HepG2 (cell line): ENCODE measurements at regions not wholly inside any gene's neighbourhood (a gene's known extent, or its start where the extent isn't known, plus 50 kb on each side); places are given as distances from the start of the nearest gene placed in this dataset.

ENCODE experiments used
- ATAC-seq: fragments of 200-7000 bp; cut with Tn5 transposase; 3 replicates; pipeline ENCODE4 v1.9.1; 2020; ENCODE audit warnings: mild to moderate bottlenecking, moderate library complexity
- BruUV-seq: library from RNA; stranded (reverse); fragments of 400-500 nt; replicated peaks from 2 replicates; lab custom pipeline; 2021; lab: Mats Ljungman, UMichigan
- CTCF ChIA-PET: fragments of 300-600 bp; formaldehyde crosslinking; extraction: SDS; loops from one replicate; lab custom pipeline; 2021; ENCODE audit warnings: low total read pairs, inconsistent platforms, low intra/inter-chr PET ratio; lab: Yijun Ruan, JAX
- POLR2A ChIA-PET: fragments of 350-600 bp; sonication (Branson Sonifier 250); formaldehyde crosslinking; loops from one replicate; lab custom pipeline; 2020; ENCODE audit warnings: antibody characterized with exemption, inconsistent platforms; lab: Yijun Ruan, JAX
- DNase-seq: peaks from one replicate; pipeline ENCODE4 v3.0.0-alpha.2; 2015; ENCODE audit warnings: low spot score
- FAIRE-seq: peaks from 3 replicates; lab custom pipeline; 2011; peaks lifted over from hg19 to GRCh38; lab: Jason Lieb, UNC
- H2AFZ ChIP-seq: one replicate; pipeline ENCODE4 v1.6.1; 2011; ENCODE audit warnings: low read length, inconsistent platforms
- H3K27ac ChIP-seq: fragments of 300-600 bp; 3 replicates; pipeline ENCODE4 v1.8.0; 2011; ENCODE audit warnings: mixed run types, mild to moderate bottlenecking, mixed read lengths, low read length, inconsistent platforms; ENCODE audit not compliant: insufficient read depth; ENCODE audit errors: extremely low read length
- H3K27me3 ChIP-seq, 2 experiments: fragments of 200-600 bp in 1 of 2; 2 replicates in 1 of 2; 3 replicates in 1 of 2; pipeline versions ENCODE4 v1.6.0 to v1.8.0; 2011; ENCODE audit warnings: low read length in 2 of 2, mild to moderate bottlenecking in 2 of 2, moderate library complexity in 2 of 2, inconsistent platforms in 1 of 2; ENCODE audit not compliant: insufficient read depth in 2 of 2, control insufficient read depth in 1 of 2
- H3K36me3 ChIP-seq, 2 experiments: fragments of 200-600 bp in 1 of 2; replicated peaks in 1 of 2; 2 replicates in 1 of 2; 3 replicates in 1 of 2; pipeline versions ENCODE4 v1.5.1 to v1.8.0; 2011; ENCODE audit warnings: low read length in 2 of 2, inconsistent platforms in 1 of 2; ENCODE audit not compliant: insufficient read depth in 2 of 2, control insufficient read depth in 1 of 2
- H3K4me1 ChIP-seq: 2 replicates; pipeline ENCODE4 v1.5.1; 2012; ENCODE audit warnings: low read length, inconsistent platforms; ENCODE audit not compliant: insufficient read depth
- H3K4me2 ChIP-seq: 2 replicates; pipeline ENCODE4 v1.6.0; 2011; ENCODE audit warnings: low read depth, low read length, inconsistent platforms
- H3K4me3 ChIP-seq, 3 experiments: fragments of 200-600 bp in 1 of 3; sonication (generic), shearing (Covaris generic) in 1 of 3; replicated peaks in 1 of 3; 2 replicates each; pipeline ENCODE4 v1.5.1; 2011 to 2016; ENCODE audit warnings: low read length in 3 of 3, inconsistent platforms in 2 of 3, low read depth in 2 of 3, mild to moderate bottlenecking in 2 of 3, control low read depth in 1 of 3, mixed read lengths in 1 of 3; ENCODE audit not compliant: insufficient read depth in 1 of 3
- H3K79me2 ChIP-seq: one replicate; pipeline ENCODE4 v1.6.1; 2011; ENCODE audit warnings: low read length, inconsistent platforms; ENCODE audit not compliant: insufficient read depth
- H3K9ac ChIP-seq: 2 replicates; pipeline ENCODE4 v1.6.0; 2011; ENCODE audit warnings: mild to moderate bottlenecking, low read depth, low read length, inconsistent platforms; ENCODE audit not compliant: insufficient read depth
- H3K9me3 ChIP-seq: 2 replicates; pipeline ENCODE4 v1.5.1; 2012; ENCODE audit warnings: mild to moderate bottlenecking, low read length
- H4K20me1 ChIP-seq: 2 replicates; pipeline ENCODE4 v1.6.0; 2011; ENCODE audit warnings: inconsistent platforms, mild to moderate bottlenecking, low read length, moderate library complexity; ENCODE audit not compliant: insufficient read depth
- CEBPB ChIP-seq: IDR thresholded peaks from 2 replicates; pipeline ENCODE4 v1.6.1; 2011; ENCODE audit warnings: low read depth, low read length, improper control_type of control experiment, borderline replicate concordance
- MAFF ChIP-seq: IDR thresholded peaks from 2 replicates; pipeline ENCODE4 v1.6.1; 2011; ENCODE audit warnings: low read depth, low read length, improper control_type of control experiment
- MAFK ChIP-seq, 2 experiments: IDR thresholded peaks in 1 of 2; conservative IDR thresholded peaks in 1 of 2; 2 replicates each; pipeline ENCODE4 v1.6.1; 2011; ENCODE audit warnings: improper control_type of control experiment in 2 of 2, low read length in 2 of 2
- NRL ChIP-seq: sonication (generic); formaldehyde crosslinking; IDR thresholded peaks from 2 replicates; pipeline ENCODE4 v1.5.0; 2020; ENCODE audit warnings: missing genetic modification reagents, mild to moderate bottlenecking, moderate library complexity, borderline replicate concordance
- PAWR ChIP-seq: sonication (generic); formaldehyde crosslinking; IDR thresholded peaks from 2 replicates; pipeline ENCODE4 v1.4.0; 2020; ENCODE audit warnings: missing genetic modification reagents, mild to moderate bottlenecking, borderline replicate concordance
- RFX3 ChIP-seq: IDR thresholded peaks from 2 replicates; pipeline ENCODE4 v1.6.1; 2016; ENCODE audit warnings: missing biosample characterization, missing genetic modification reagents
- SIX1 ChIP-seq: sonication (generic); formaldehyde crosslinking; IDR thresholded peaks from 2 replicates; pipeline ENCODE4 v1.4.0; 2020; ENCODE audit warnings: missing genetic modification reagents, borderline replicate concordance
- ZNF780A ChIP-seq: sonication (generic); formaldehyde crosslinking; IDR thresholded peaks from 2 replicates; pipeline ENCODE4 v1.8.0; 2022; ENCODE audit warnings: mild to moderate bottlenecking, missing genetic modification reagents, moderate library complexity
- WGBS: methylation state at CpG from one replicate; pipeline ENCODE4 v1.1.6; 2017; ENCODE audit warnings: low lambda C conversion rate; 5-methylcytosine and 5-hydroxymethylcytosine counted together
- in situ Hi-C: cut with HindIII; loops from 2 replicates; pipeline ENCODE4 v1.10.0; 2017; ENCODE audit warnings: low pct_unique_long_range_greater_than_20kb; ENCODE audit not compliant: extremely low pct_ligation_motif_present
- intact Hi-C: fragments of 100-400 bp; cut with micrococcal nuclease; formaldehyde crosslinking; loops from one replicate; pipeline ENCODE4 v1.10.0; 2022; ENCODE audit not compliant: unreplicated experiment
- TF ChIP-seq, protein P1 (sequence below): sonication (generic); formaldehyde crosslinking; IDR thresholded peaks from 2 replicates; pipeline ENCODE4 v1.5.1; 2020; ENCODE audit warnings: missing genetic modification reagents, mild to moderate bottlenecking, borderline replicate concordance

GRCh38 chr17:72271603-72272002 is 150.8 kb downstream of the SOX9 start:
- Histone ChIP-seq H3K4me1 (peaks cover 10% of the 10 kb centered on the region), H3K79me2 (no peaks in the 10 kb centered on the region), H3K9me3 (peaks cover 10% of the 10 kb centered on the region; the same call in 1 of the 2 replicates)
- no TSS peak for BruUV-seq
- no peak for TF ChIP-seq ZNF780A (CRISPR knock-in tag)
- TF ChIP-seq PAWR (CRISPR knock-in tag), result no peak
- peak; percentile 79 for TF ChIP-seq MAFF
- peak; percentile 66 to 84 for TF ChIP-seq MAFK (conservative IDR thresholded peaks at IDR 0.05 in 1 of 2, IDR thresholded peaks at IDR 0.05 in 1 of 2; ENCODE audit: low read length in 2 of 2)
- no peak for TF ChIP-seq NRL (CRISPR knock-in tag)
- TF ChIP-seq, all 625 proteins: peak for 2
- WGBS, result 89% methylated on average over 1 of the region's 1 CpG
- Histone ChIP-seq H3K27ac (no peak overlapping the region), H2AFZ (no peak overlapping the region), H3K9ac (no peak overlapping the region), H3K4me2 (no peak overlapping the region), H3K4me3 (no peak overlapping the region), H3K36me3 (no peaks in the 10 kb centered on the region), H4K20me1 (no peaks in the 10 kb centered on the region), H3K27me3 (peaks cover 0 to 44% of the 10 kb centered on the region in 2 experiments; a peak in 3 of 5 replicates)
- ATAC-seq, result no peak
- DNase-seq, result no peak
- ChIA-PET CTCF (no interaction called here), POLR2A (no interaction called here)
- intact Hi-C loops (no loop called here), in situ Hi-C loops (no loop called here)
- FAIRE-seq, result no peak

- TF ChIP-seq SIX1 (CRISPR knock-in tag), result peak; percentile 49; the same call in 1 of the 2 replicates
- TF ChIP-seq CEBPB, result peak; percentile 54; the same call in 1 of the 2 replicates
- TF ChIP-seq RFX3 (CRISPR knock-in tag), result peak; percentile 63
- TF ChIP-seq, protein P1, sequence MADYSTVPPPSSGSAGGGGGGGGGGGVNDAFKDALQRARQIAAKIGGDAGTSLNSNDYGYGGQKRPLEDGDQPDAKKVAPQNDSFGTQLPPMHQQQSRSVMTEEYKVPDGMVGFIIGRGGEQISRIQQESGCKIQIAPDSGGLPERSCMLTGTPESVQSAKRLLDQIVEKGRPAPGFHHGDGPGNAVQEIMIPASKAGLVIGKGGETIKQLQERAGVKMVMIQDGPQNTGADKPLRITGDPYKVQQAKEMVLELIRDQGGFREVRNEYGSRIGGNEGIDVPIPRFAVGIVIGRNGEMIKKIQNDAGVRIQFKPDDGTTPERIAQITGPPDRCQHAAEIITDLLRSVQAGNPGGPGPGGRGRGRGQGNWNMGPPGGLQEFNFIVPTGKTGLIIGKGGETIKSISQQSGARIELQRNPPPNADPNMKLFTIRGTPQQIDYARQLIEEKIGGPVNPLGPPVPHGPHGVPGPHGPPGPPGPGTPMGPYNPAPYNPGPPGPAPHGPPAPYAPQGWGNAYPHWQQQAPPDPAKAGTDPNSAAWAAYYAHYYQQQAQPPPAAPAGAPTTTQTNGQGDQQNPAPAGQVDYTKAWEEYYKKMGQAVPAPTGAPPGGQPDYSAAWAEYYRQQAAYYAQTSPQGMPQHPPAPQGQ (CRISPR knock-in tag), result no peak
- TF ChIP-seq, all 625 proteins: peak for 3
- in situ Hi-C loops (no loop called here), intact Hi-C loops (no loop called here)
- Histone ChIP-seq H3K4me2 (peak overlapping the region; percentile 4; the same call in 1 of the 2 replicates), H3K36me3 (no peaks in the 10 kb centered on the region), H3K27me3 (peaks cover 0 to 48% of the 10 kb centered on the region in 2 experiments; a peak in 3 of 5 replicates), H3K4me1 (peaks cover 8% of the 10 kb centered on the region), H3K27ac (no peak overlapping the region), H3K9ac (no peak overlapping the region), H2AFZ (no peak overlapping the region), H3K9me3 (peaks cover 11% of the 10 kb centered on the region; the same call in 1 of the 2 replicates), H4K20me1 (no peaks in the 10 kb centered on the region), H3K4me3 (no peak overlapping the region), H3K79me2 (no peaks in the 10 kb centered on the region)
- FAIRE-seq (peak; percentile 12), DNase-seq (no peak), ATAC-seq (no peak)
- CTCF ChIA-PET, result no interaction called here
- POLR2A ChIA-PET, result no interaction called here
- WGBS, result 19% methylated on average over 10 of the region's 10 CpGs
- BruUV-seq, result no TSS peak
Observed at GRCh38 chr17:72273289-72274056, 152.7 kb downstream of the SOX9 start.
